HG02943 (cell line): ENCODE measurements at regions not wholly inside any gene's neighbourhood (a gene's known extent, or its start where the extent isn't known, plus 50 kb on each side); places are given as distances from the start of the nearest gene placed in this dataset.
"Not testable (repeated sequence)": the region's sequence is repeated elsewhere in the genome, so short reads cannot be mapped to it uniquely, and the experiment has no call there.

Source experiments
- ATAC-seq: cut with Tn5 transposase; IDR thresholded peaks from one replicate; pipeline ENCODE4 v1.9.1; 2021; ENCODE audit warnings: mild to moderate bottlenecking, low read depth, moderate library complexity; ENCODE audit not compliant: unreplicated experiment

DNA sequence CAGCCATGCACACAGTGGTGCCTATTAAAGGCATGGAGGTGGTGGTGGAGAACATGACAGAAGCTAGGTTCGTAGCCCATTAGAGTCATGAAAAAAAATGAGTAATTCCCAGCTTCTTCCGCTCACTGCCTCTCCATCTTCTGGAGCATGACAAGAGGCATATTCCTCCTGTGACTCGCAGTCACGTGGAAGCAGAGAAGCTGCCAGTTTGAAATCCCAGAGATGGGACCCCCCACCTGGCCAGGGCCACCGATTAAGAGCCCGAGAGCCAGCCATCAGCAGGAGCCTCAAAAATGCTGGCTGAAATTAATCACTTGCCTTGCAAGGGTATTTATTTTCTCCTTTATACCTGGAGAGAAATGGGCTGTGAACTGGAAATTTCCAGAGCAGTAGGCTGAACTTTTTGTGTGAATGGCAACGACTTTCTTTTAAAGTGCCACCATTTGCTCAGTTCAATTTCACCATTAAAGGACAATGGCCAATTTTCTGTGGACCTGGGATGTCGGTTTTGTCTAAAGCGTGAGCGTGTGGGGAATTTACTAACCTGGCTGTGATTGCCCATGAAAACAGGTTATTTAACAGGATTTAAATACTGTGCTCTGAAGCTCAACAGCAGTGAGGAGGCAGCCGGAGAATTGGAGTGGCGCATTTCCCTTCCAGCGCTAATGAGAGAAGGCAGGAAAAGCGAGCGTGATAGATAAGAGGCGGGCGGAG lies 189.7 kb upstream of the SDK2 start:
- ATAC-seq: no peak

GRCh38 chr17:73834684-73835343 lies 190.6 kb upstream of the SDK2 start:
- no peak for ATAC-seq

- ATAC-seq: no peak
Observed at GRCh38 chr17:73835605-73836004, 191.4 kb upstream of the SDK2 start.

GRCh38 chr17:73838815-73839214 lies 194.6 kb upstream of the SDK2 start:
- ATAC-seq: no peak

- ATAC-seq: no peak
Observed at GRCh38 chr17:73840829-73841228, 196.6 kb upstream of the SDK2 start.

DNA sequence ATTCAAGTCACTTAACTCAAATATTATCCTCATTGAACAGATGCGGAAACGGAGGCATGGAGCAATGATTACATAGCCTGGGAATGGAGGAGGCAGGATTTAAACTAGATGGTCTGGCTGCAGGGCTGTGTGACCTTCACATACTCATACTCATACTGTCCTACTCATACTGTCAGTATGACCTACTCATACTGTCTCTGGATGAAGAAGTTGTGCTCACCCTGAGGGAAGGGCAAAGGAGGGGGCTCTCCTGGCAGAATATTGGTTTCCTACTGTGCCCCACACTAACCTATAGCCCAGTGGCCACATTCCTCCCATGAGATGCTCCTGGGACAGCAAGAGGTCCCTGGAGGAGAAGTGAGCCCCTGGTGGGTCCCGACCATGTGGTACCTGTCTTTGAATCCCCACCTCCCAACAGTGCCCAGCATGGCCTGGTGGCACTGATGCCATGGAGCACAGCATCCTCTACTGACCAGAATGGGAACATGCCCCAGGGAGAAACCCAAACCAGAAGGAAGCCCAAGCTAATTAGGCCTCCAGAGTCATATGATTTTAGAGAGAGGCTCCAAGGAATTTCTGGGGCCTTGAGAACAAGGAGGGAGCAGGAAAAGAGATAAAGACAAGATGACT lies 197.3 kb upstream of the SDK2 start:
- no peak for ATAC-seq

DNA sequence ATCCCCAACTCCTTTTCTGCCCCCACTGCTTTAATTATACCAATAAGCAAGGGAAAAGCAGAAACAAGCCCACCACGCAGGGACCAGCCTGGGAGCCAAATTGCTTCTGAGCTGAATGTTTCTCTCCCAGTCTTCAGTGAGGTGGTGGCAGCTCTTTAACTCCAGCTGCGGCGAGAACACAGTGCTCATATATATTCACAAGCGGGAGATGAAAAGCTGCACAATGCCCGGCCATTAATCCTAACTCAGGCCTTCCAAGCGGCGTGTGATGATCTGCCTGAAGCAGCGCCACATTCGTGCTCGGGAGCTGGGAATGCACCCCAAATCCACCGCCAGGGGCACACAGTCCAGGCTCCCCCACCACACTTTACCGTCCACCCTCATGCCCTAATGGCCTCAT lies 203.7 kb upstream of the SDK2 start:
- ATAC-seq: no peak

GRCh38 chr17:73850426-73850825 lies 206.2 kb upstream of the SDK2 start:
- ATAC-seq: no peak

DNA sequence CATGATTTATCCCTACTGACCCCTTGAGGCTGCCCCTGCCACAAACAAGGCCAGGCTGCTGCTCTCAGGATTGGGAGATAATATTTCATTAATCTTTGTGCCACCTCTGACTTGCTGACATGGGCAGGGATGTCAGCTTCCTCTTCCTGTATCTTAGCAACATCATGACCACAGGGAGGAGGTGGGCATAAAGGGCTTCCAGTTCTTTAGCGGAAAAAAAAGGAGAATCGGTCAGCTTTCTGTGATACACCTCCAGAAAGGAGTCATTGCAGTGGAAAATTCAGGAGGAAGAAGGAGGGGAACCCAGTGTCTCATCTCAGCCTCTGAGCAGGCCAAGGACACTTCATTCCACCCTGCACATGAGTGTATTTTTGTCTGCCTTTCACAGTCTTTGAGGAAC lies 206.8 kb upstream of the SDK2 start:
- ATAC-seq: no peak

- no peak for ATAC-seq
Observed at GRCh38 chr17:73851921-73852320, 207.7 kb upstream of the SDK2 start.

GRCh38 chr17:73855720-73856333 lies 211.6 kb upstream of the SDK2 start:
- ATAC-seq: no peak

DNA sequence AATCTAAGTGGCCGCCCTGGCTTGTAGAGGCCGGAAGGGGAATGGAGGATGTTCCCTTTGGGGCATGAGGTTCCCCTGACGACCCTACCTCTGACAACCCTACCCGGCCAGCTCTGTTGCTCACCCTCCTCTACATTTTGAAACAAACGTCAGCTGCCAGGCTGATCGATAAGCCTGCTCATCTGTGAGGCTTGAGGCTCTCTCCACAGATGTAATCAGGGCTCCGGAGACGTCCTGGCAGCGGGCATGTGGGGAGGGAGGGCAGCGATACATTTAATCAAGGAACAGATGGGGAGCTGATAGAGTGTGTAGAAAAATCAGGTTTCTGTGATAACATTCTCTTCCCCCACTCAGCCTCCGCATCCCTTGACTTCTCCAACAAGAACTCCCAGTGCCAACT lies 212.3 kb upstream of the SDK2 start:
- ATAC-seq: no peak

- not testable (repeated sequence) for ATAC-seq
Observed at GRCh38 chr17:73859439-73860008, 215.3 kb upstream of the SDK2 start.

- ATAC-seq: no peak
Observed at GRCh38 chr17:73861543-73861942, 217.3 kb upstream of the SDK2 start.

- ATAC-seq: no peak
Observed at GRCh38 chr17:73863761-73864535, 219.7 kb upstream of the SDK2 start.

DNA sequence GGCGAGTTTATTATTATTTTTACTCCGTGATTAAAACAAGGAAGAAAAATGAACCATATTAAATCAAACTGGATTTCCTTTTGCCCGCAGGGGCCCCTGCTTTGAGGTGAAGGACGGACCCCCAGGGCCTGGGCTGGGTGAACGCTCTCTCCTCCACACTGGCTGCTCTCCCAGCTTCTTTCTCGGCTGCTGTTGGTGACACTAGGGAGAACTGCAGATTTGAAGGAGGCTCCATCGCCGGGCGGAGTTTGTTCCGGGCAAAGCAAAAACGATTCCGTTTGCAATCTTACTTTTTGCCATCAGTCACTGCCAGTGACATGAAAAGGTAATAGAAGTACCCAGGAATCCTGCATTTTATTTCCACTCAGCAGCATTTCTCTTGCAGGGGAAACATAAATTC lies 221.6 kb upstream of the SDK2 start:
- no peak for ATAC-seq

DNA sequence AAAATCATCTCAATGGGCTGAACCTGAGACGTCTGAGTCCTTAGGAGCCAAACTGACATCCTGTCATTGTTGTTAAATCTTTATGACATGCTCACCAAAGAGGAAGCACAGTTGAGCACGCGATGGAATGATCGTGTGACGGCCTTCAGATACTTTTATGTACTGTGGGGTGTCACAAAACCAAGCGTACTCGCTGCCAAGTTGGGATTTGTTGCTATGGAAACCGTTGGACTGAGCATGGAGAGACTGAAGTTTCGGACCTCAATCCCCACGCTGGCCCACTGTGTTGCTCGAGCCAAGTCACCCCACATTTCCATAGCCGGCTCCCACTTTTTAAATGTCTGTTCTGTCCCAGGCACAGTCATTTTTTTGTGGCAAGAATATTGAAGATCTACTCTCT lies 222.8 kb upstream of the SDK2 start:
- ATAC-seq: no peak

DNA sequence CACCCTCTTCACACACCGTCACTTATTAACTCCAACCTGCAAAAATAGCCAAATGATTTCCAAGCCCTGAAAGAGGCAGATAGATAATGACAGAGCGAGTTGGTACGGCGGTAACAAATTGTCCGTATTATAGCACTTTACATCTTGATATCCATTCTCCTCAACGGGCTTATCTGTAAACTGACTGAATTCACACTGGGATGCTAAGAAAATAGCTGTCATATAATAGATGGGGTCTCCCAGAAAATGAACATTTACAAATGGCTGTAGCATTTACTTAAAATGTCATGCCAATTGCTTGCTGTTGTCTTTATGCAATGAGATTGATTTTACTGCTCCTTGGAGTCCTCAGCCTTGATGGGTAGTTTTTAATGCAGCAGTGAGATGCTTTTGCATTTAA lies 225.8 kb upstream of the SDK2 start:
- no peak for ATAC-seq

DNA sequence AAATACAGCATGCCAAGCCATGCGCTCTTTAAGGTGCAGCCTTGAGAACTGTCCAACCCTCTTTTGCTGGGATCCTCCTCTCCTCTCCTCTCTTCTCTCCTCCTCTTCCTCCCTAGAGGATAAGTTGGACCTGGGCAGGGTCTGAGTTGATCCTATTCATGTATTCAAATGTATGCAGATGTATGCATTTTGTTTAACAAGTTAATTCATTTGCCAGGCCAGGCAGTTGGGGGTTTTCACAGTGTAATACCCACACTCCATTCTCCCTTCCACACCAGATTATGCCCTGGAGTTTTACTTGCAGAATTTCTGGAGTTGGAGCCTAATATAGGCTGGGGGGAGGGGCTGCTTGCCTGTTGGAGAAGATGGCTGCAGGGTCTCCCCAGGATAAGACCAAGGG lies 226.2 kb upstream of the SDK2 start:
- no peak for ATAC-seq

GRCh38 chr17:73872816-73873215 lies 228.6 kb upstream of the SDK2 start:
- ATAC-seq: no peak
